ENCODE measurements at regions not wholly inside any gene's neighbourhood (a gene's known extent, or its start where the extent isn't known, plus 50 kb on each side); places are given as distances from the start of the nearest gene placed in this dataset.
"Not testable (repeated sequence)": the region's sequence is repeated elsewhere in the genome, so short reads cannot be mapped to it uniquely, and the experiment has no call there.

DNA sequence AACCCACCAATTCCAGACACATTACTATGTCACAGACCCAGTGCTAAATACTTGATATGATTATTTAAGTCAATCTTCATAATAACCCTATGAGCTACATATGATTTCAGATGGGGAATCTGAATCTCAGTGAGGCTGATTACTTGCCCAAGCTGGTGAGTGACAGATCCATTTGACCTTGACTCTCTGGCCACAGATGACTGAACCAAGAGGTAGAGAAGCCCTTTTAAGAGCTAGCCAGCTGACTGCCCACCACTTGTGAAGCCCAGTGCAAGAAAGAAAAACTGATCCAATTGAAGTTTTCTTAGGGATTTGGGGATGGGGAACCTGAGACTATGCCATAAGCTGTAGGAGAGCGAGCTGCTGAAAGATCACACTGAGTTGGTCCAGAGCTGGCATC lies 124.7 kb upstream of the SPATA12 start:
- Histone ChIP-seq H3K27me3 (no peaks in the 10 kb centered on the region), H3K9me3 (no peaks in the 10 kb centered on the region), H3K4me3 (no peak overlapping the region), H3K27ac (no peak overlapping the region), H3K36me3 (no peaks in the 10 kb centered on the region), H3K4me1 (peaks cover 0 to 5% (median 0%) of the 10 kb centered on the region in 4 donors)
- TF ChIP-seq, protein P1, sequence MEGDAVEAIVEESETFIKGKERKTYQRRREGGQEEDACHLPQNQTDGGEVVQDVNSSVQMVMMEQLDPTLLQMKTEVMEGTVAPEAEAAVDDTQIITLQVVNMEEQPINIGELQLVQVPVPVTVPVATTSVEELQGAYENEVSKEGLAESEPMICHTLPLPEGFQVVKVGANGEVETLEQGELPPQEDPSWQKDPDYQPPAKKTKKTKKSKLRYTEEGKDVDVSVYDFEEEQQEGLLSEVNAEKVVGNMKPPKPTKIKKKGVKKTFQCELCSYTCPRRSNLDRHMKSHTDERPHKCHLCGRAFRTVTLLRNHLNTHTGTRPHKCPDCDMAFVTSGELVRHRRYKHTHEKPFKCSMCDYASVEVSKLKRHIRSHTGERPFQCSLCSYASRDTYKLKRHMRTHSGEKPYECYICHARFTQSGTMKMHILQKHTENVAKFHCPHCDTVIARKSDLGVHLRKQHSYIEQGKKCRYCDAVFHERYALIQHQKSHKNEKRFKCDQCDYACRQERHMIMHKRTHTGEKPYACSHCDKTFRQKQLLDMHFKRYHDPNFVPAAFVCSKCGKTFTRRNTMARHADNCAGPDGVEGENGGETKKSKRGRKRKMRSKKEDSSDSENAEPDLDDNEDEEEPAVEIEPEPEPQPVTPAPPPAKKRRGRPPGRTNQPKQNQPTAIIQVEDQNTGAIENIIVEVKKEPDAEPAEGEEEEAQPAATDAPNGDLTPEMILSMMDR (IDR thresholded peaks at IDR 0.05): no peak
- intact Hi-C loops (cut with DNase I; ENCODE audit: low total_unique reads): no loop called here
- no peak for DNase-seq

DNA sequence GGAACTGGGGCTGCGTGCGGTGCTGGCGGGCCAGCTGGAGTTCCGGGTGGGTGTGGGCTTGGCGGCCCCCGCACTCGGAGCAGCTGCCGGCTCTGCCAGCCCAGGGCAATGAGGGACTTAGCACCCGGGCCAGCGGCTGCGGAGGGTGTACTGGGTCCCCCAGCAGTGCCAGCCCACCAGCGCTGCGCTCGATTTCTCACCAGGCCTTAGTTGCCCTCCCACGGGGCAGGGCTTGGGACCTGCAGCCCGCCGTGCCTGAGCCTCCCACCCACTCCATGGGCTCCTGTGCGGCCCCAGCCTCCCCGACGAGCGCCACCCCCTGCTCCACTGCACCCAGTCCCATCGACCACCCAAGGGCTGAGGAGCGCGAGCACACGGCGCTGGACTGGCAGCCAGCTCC lies 126.0 kb upstream of the SPATA12 start:
- H3K4me3 ChIP-seq; DNase-seq; H3K27ac ChIP-seq; H3K27me3 ChIP-seq; H3K9me3 ChIP-seq; H3K36me3 ChIP-seq; intact Hi-C loops (cut with DNase I; ENCODE audit: low total_unique reads): not testable (repeated sequence)
- peaks cover 0 to 14% (median 4%) of the 10 kb centered on the region in 4 donors for H3K4me1 ChIP-seq

DNA sequence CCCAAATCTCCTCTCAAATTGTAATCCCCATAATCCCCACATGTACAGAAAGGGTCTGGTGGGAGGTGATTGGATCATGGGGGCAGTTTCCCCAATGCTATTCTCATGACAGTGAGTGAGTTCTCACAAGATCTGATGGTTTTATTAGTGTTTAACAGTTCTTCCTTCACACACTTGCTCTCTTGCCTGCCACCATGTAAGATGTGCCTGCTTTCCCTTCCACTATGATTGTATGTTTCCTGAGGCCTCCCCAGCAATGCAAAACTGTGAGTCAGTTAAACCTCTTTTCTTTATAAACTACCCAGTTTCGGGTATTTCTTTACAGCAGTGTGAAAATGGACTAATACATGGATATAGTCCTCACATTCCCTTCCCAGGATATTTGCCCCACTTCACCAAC lies 126.7 kb upstream of the SPATA12 start:
- H3K27ac ChIP-seq: no peak overlapping the region
- H3K9me3 ChIP-seq: no peaks in the 10 kb centered on the region
- intact Hi-C loops (cut with DNase I; ENCODE audit: low total_unique reads): no loop called here
- DNase-seq: no peak
- H3K27me3 ChIP-seq: no peaks in the 10 kb centered on the region
- TF ChIP-seq, protein P1 (IDR thresholded peaks at IDR 0.05): no peak
- H3K4me3 ChIP-seq: no peak overlapping the region
- H3K4me1 ChIP-seq: peaks cover 0 to 14% (median 4%) of the 10 kb centered on the region in 4 donors
- H3K36me3 ChIP-seq: no peaks in the 10 kb centered on the region

DNA sequence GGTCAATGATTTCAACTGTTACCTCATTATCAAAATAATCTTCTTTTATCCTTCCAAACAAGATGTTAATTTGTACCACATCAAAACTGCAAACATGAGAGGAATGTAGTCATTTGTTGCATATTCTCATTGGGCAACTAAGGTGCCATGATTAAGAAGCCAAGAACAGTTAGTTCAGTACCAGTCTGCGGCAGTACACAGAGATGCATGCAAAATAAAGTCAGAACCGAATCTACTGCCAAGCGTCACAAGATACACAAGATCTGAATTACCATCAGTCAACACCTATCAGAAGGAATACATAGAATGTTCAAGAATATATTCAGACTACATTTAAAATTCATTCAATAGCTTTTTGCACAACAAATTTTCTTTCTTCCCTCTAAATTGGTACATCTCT lies 127.6 kb upstream of the SPATA12 start:
- Histone ChIP-seq H3K4me3 (no peak overlapping the region), H3K4me1 (peaks cover 0 to 14% (median 6%) of the 10 kb centered on the region in 4 donors), H3K36me3 (no peaks in the 10 kb centered on the region), H3K9me3 (no peaks in the 10 kb centered on the region), H3K27ac (no peak overlapping the region), H3K27me3 (no peaks in the 10 kb centered on the region)
- TF ChIP-seq, protein P1 (IDR thresholded peaks at IDR 0.05): no peak
- DNase-seq: no peak
- intact Hi-C loops (cut with DNase I; ENCODE audit: low total_unique reads): no loop called here

DNA sequence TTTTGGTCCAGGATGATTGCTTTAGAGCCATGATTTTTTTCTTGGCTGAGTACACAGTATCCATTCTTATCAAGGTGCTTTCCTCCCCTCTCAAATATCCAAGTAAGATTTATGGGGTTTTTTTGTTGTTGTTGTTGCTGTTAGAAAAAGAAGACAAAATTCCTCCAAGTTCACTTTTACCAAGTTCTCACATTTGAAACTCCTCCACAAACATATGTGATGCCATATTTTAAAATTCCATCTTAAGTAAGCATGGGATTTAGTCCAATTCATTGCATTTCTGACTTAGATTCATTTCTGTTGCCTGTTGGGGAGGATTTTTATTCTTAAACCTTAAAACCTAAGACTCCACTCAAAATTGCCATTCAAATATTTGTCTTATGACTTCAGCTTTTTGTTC lies 128.6 kb upstream of the SPATA12 start:
- TF ChIP-seq, protein P1 (IDR thresholded peaks at IDR 0.05): no peak
- Histone ChIP-seq H3K27ac (no peak overlapping the region), H3K9me3 (no peaks in the 10 kb centered on the region), H3K4me1 (peaks cover 0 to 18% (median 11%) of the 10 kb centered on the region in 4 donors), H3K27me3 (no peaks in the 10 kb centered on the region), H3K36me3 (no peaks in the 10 kb centered on the region), H3K4me3 (no peak overlapping the region)
- intact Hi-C loops (cut with DNase I; ENCODE audit: low total_unique reads): no loop called here
- no peak for DNase-seq

DNA sequence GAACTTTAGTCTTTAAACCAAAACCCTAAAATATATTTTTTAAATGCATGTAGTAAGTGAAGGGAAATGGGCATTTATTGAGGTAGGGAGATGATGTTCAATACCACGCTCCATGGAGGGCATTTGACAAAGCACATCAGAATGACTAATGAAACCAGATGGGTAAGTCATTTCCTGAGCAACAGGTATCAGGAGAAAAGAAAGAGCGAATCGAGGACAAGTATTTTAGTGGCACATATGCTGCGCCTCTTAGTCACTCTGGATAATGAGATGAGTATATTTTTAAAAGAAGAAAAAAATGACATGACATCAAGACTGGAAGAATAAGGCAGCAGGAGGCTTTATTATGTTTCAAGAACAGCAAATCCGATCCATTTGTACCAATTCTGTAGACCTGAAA lies 129.0 kb upstream of the ARHGEF3 start:
- intact Hi-C loops (cut with DNase I; ENCODE audit: low total_unique reads): no loop called here
- Histone ChIP-seq H3K4me3 (no peak overlapping the region), H3K4me1 (peaks cover 0 to 24% (median 14%) of the 10 kb centered on the region in 4 donors), H3K27ac (no peak overlapping the region), H3K9me3 (no peaks in the 10 kb centered on the region), H3K36me3 (no peaks in the 10 kb centered on the region), H3K27me3 (no peaks in the 10 kb centered on the region)
- TF ChIP-seq, protein P1 (IDR thresholded peaks at IDR 0.05): no peak
- no peak for DNase-seq
